Endothelial cell of umbilical vein (primary cell): ENCODE measurements at regions not wholly inside any gene's neighbourhood (a gene's known extent, or its start where the extent isn't known, plus 50 kb on each side); places are given as distances from the start of the nearest gene placed in this dataset.
"Not testable (repeated sequence)": the region's sequence is repeated elsewhere in the genome, so short reads cannot be mapped to it uniquely, and the experiment has no call there.

Source experiments
- BruUV-seq: library from RNA; stranded (reverse); fragments of 400-500 nt; replicated peaks from 2 replicates; lab custom pipeline; 2021; lab: Mats Ljungman, UMichigan
- CTCF ChIA-PET: fragments of 300-600, 350-600 bp; sonication (Branson Sonifier 250); formaldehyde crosslinking; loops from one replicate; lab custom pipeline; 2021; ENCODE audit warnings: antibody characterized with exemption, inconsistent platforms; lab: Charles Lee
- POLR2A ChIA-PET: fragments of 300-600, 350-600 bp; sonication (Branson Sonifier 250); formaldehyde crosslinking; loops from one replicate; lab custom pipeline; 2021; ENCODE audit warnings: antibody characterized with exemption, inconsistent platforms; lab: Charles Lee
- DNase-seq: peaks from one replicate; pipeline ENCODE4 v3.0.0-alpha.2; 2011; ENCODE audit warnings: low read depth, low spot score
- FAIRE-seq: peaks from 2 replicates; lab custom pipeline; 2011; peaks lifted over from hg19 to GRCh38; lab: Jason Lieb, UNC
- H2AFZ ChIP-seq: 2 replicates; pipeline ENCODE4 v1.6.0; 2012; ENCODE audit warnings: low read depth, low read length, control low read depth, inconsistent platforms
- H3K27ac ChIP-seq: 2 replicates; pipeline ENCODE4 v1.5.1; 2011; ENCODE audit warnings: low read depth, mild to moderate bottlenecking, control low read depth, low read length, moderate library complexity; ENCODE audit not compliant: insufficient read depth
- H3K27me3 ChIP-seq, 2 experiments: 2 replicates each; pipeline versions ENCODE4 v1.6.0 to v1.6.1; 2011; ENCODE audit warnings: low read length in 2 of 2, mixed read lengths in 1 of 2; ENCODE audit not compliant: control insufficient read depth in 2 of 2, insufficient read depth in 2 of 2
- H3K36me3 ChIP-seq, 2 experiments: 2 replicates in 1 of 2; 3 replicates in 1 of 2; pipeline ENCODE4 v1.5.1; 2011; ENCODE audit warnings: low read length in 2 of 2, mild to moderate bottlenecking in 1 of 2, moderate library complexity in 1 of 2; ENCODE audit not compliant: control insufficient read depth in 2 of 2, insufficient read depth in 2 of 2; ENCODE audit errors: extremely low read depth in 1 of 2
- H3K4me1 ChIP-seq: 3 replicates; pipeline ENCODE4 v1.5.1; 2011; ENCODE audit warnings: mild to moderate bottlenecking, low read length; ENCODE audit not compliant: control insufficient read depth, insufficient read depth; ENCODE audit errors: extremely low read depth
- H3K4me2 ChIP-seq: 2 replicates; pipeline ENCODE4 v1.6.1; 2011; ENCODE audit warnings: low read length, control low read depth, mixed read lengths; ENCODE audit not compliant: insufficient read depth
- H3K4me3 ChIP-seq, 3 experiments: fragments of 200-600 bp in 1 of 3; sonication (generic), shearing (Covaris generic) in 1 of 3; replicated peaks in 1 of 3; 2 replicates each; pipeline ENCODE4 v1.5.1; 2011 to 2016; ENCODE audit warnings: control low read depth in 3 of 3, low read length in 3 of 3, mild to moderate bottlenecking in 2 of 3, inconsistent platforms in 1 of 3, low read depth in 1 of 3, moderate library complexity in 1 of 3; ENCODE audit not compliant: insufficient read depth in 1 of 3
- H3K79me2 ChIP-seq: 2 replicates; pipeline ENCODE4 v1.6.0; 2012; ENCODE audit warnings: low read length, inconsistent platforms; ENCODE audit not compliant: control insufficient read depth, insufficient read depth
- H3K9ac ChIP-seq: replicated peaks from 2 replicates; pipeline ENCODE3; 2011; ENCODE audit warnings: low read length, control low read depth; ENCODE audit not compliant: insufficient read depth; ENCODE audit errors: extremely low read depth
- H3K9me1 ChIP-seq: replicated peaks from 3 replicates; pipeline ENCODE4 v1.6.0; 2011; ENCODE audit warnings: mild to moderate bottlenecking, low read length; ENCODE audit not compliant: control insufficient read depth, insufficient read depth; ENCODE audit errors: extremely low read depth
- H3K9me3 ChIP-seq: replicated peaks from 2 replicates; pipeline ENCODE4 v1.5.1; 2012; ENCODE audit warnings: low read length, inconsistent platforms; ENCODE audit not compliant: control insufficient read depth, insufficient read depth
- H4K20me1 ChIP-seq: replicated peaks from 2 replicates; pipeline ENCODE3; 2011; ENCODE audit warnings: mild to moderate bottlenecking, low read length; ENCODE audit not compliant: control insufficient read depth, insufficient read depth; ENCODE audit errors: extremely low read depth
- dilution Hi-C: fragments of 300-500 bp; cut with MboI; formaldehyde crosslinking; loops from one replicate; pipeline ENCODE4 v1.15.0; 2019; ENCODE audit warnings: low sequenced_read_pairs; ENCODE audit not compliant: extremely low pct_ligation_motif_present
- intact Hi-C: fragments of 100-400 bp; cut with micrococcal nuclease; formaldehyde crosslinking; loops from one replicate; pipeline ENCODE4 v1.10.0; 2022

GRCh38 chrY:26664245-26664644, 1042.3 kb downstream of the CDY1 start:
- POLR2A ChIA-PET, CTCF ChIA-PET, intact Hi-C loops: not testable (repeated sequence)

GRCh38 chrY:26666691-26667090, 1044.8 kb downstream of the CDY1 start:
- H3K79me2 ChIP-seq, H3K36me3 ChIP-seq, H3K27me3 ChIP-seq, H3K4me2 ChIP-seq, H3K9me1 ChIP-seq, FAIRE-seq, H2AFZ ChIP-seq, H3K27ac ChIP-seq, H3K9ac ChIP-seq, H3K4me1 ChIP-seq, H3K4me3 ChIP-seq, H4K20me1 ChIP-seq, CTCF ChIA-PET, DNase-seq, POLR2A ChIA-PET, dilution Hi-C loops, intact Hi-C loops, BruUV-seq: not testable (repeated sequence)
- peaks cover 29% of the 10 kb centered on the region for H3K9me3 ChIP-seq

More at GRCh38 chrY:26664245-26664644, 1042.3 kb downstream of the CDY1 start:
- H3K4me2 ChIP-seq, H3K9ac ChIP-seq, dilution Hi-C loops, H3K4me3 ChIP-seq, H3K27me3 ChIP-seq, H3K79me2 ChIP-seq, DNase-seq, H3K9me1 ChIP-seq, H4K20me1 ChIP-seq, FAIRE-seq, H2AFZ ChIP-seq, H3K36me3 ChIP-seq, H3K4me1 ChIP-seq, BruUV-seq, H3K27ac ChIP-seq: not testable (repeated sequence)
- H3K9me3 ChIP-seq = peaks cover 11% of the 10 kb centered on the region

- DNase-seq, H2AFZ ChIP-seq, CTCF ChIA-PET, H3K9me1 ChIP-seq, H3K9ac ChIP-seq, dilution Hi-C loops, H3K36me3 ChIP-seq, POLR2A ChIA-PET, BruUV-seq, H3K4me3 ChIP-seq, H3K27me3 ChIP-seq, H4K20me1 ChIP-seq, H3K79me2 ChIP-seq, H3K27ac ChIP-seq, H3K4me1 ChIP-seq, FAIRE-seq, intact Hi-C loops, H3K4me2 ChIP-seq: not testable (repeated sequence)
- peaks cover 21% of the 10 kb centered on the region for H3K9me3 ChIP-seq
Observed at GRCh38 chrY:26669243-26669642, 1047.3 kb downstream of the CDY1 start.

DNA sequence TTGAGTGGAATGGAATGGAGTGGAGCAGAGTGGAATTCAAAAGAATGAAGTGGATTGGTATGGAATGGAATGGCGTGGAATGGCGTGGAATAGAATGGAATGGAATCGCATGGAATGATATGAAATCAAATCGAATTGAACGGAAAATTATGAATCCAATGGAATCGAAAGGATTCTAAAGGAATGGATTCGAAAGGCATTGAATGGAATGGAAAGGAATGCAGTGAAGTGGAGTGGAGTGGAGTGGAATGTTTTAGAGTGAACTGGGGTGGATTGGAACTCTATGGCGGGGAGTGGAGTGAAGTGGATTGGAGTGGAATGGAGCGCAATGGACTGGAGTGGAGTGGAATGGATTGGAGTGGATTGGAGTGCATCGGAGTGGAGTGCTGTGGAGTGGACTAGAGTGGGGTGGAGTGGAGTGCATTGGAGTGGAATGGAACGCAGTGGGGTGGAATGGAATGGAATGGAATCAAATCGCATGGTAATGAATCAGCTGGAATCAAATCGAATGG, 1048.5 kb downstream of the CDY1 start:
- intact Hi-C loops, FAIRE-seq, H3K36me3 ChIP-seq, H2AFZ ChIP-seq, BruUV-seq, H3K79me2 ChIP-seq, H4K20me1 ChIP-seq, H3K4me1 ChIP-seq, CTCF ChIA-PET, H3K9me1 ChIP-seq, H3K4me3 ChIP-seq, POLR2A ChIA-PET, H3K9ac ChIP-seq, dilution Hi-C loops, H3K27me3 ChIP-seq, H3K27ac ChIP-seq, H3K4me2 ChIP-seq: not testable (repeated sequence)
- peaks cover 20% of the 10 kb centered on the region for H3K9me3 ChIP-seq
- peak; percentile 51 for DNase-seq
